Gastroesophageal sphincter (tissue), 3 donors: ENCODE measurements at regions not wholly inside any gene's neighbourhood (a gene's known extent, or its start where the extent isn't known, plus 50 kb on each side); places are given as distances from the start of the nearest gene placed in this dataset.

Experiments used
- EP300 ChIP-seq: sonication (generic); formaldehyde crosslinking; IDR thresholded peaks from one replicate; pipeline ENCODE4 v1.6.1; 2017; ENCODE audit warnings: antibody characterized with exemption, mild to moderate bottlenecking
- POLR2A ChIP-seq, 2 donors: fragments of 450-650 bp; IDR thresholded peaks; one replicate each; pipeline ENCODE4 v1.6.1; 2017; ENCODE audit warnings: antibody characterized with exemption in 2 of 2, mild to moderate bottlenecking in 2 of 2, moderate library complexity in 1 of 2
- POLR2AphosphoS5 ChIP-seq: sonication (generic); formaldehyde crosslinking; IDR thresholded peaks from one replicate; pipeline ENCODE4 v1.6.1; 2017; ENCODE audit warnings: antibody characterized with exemption
- TF ChIP-seq, protein P1 (sequence below), 4 experiments: fragments of 200-600 bp in 2 of 4; fragments of 450-650 bp in 2 of 4; sonication (generic) in 1 of 4; IDR thresholded peaks; one replicate each; pipeline ENCODE4 v1.5.1; 2017 to 2019; ENCODE audit warnings: antibody characterized with exemption in 4 of 4, mild to moderate bottlenecking in 2 of 4, moderate library complexity in 2 of 4

DNA sequence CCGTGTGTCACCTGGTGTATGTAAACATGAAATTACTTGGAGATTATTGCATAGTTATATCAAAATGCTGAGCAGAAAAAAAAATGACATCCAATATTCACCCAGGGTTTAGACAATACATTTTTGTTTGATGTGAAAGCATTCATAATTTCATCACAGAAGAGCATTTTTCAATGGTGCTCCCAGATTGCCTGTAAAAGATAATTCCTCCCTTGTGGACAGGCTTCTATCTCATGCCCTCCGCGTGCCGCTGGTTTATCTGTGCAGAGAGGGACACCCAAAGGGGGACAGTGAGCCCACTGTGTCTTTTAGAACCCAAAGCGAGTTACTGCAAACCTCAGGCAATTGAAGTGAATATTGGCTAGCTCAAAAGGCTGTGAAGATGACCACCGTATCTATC, 126.2 kb upstream of the KLF6 start:
- TF ChIP-seq, protein P1, sequence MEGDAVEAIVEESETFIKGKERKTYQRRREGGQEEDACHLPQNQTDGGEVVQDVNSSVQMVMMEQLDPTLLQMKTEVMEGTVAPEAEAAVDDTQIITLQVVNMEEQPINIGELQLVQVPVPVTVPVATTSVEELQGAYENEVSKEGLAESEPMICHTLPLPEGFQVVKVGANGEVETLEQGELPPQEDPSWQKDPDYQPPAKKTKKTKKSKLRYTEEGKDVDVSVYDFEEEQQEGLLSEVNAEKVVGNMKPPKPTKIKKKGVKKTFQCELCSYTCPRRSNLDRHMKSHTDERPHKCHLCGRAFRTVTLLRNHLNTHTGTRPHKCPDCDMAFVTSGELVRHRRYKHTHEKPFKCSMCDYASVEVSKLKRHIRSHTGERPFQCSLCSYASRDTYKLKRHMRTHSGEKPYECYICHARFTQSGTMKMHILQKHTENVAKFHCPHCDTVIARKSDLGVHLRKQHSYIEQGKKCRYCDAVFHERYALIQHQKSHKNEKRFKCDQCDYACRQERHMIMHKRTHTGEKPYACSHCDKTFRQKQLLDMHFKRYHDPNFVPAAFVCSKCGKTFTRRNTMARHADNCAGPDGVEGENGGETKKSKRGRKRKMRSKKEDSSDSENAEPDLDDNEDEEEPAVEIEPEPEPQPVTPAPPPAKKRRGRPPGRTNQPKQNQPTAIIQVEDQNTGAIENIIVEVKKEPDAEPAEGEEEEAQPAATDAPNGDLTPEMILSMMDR (IDR thresholded peaks at IDR 0.05) = no peak
- no peak for TF ChIP-seq EP300
- no peak for TF ChIP-seq POLR2A (IDR thresholded peaks at IDR 0.05)
- TF ChIP-seq POLR2AphosphoS5 = no peak
